GM12878 (cell line): ENCODE measurements at regions not wholly inside any gene's neighbourhood (a gene's known extent, or its start where the extent isn't known, plus 50 kb on each side); places are given as distances from the start of the nearest gene placed in this dataset.

Experiments used
- ATAC-seq: fragments of 200-7000 bp; cut with Tn5 transposase; 3 replicates; pipeline ENCODE4 v1.9.1; 2020; ENCODE audit warnings: mild to moderate bottlenecking, moderate library complexity
- BruUV-seq: library from RNA; stranded (reverse); fragments of 400-500 nt; replicated peaks from 2 replicates; lab custom pipeline; 2021; lab: Mats Ljungman, UMichigan
- CTCF ChIA-PET: fragments of 300-600 bp; sonication (Branson Sonifier 250); formaldehyde crosslinking; extraction: SDS; loops from one replicate; lab custom pipeline; 2021; ENCODE audit warnings: inconsistent platforms; lab: Yijun Ruan, JAX
- POLR2A ChIA-PET: fragments of 350-600 bp; formaldehyde crosslinking; extraction: SDS; loops from one replicate; lab custom pipeline; 2021; ENCODE audit warnings: inconsistent platforms; lab: Charles Lee
- RAD21 ChIA-PET: fragments of 300-600 bp; sonication (Branson Sonifier 250); formaldehyde crosslinking; loops from one replicate; lab custom pipeline; 2023; ENCODE audit warnings: antibody characterized with exemption; ENCODE audit not compliant: unreplicated experiment; lab: Charles Lee
- SMC1A ChIA-PET: fragments of 300-600 bp; sonication (Branson Sonifier 250); formaldehyde crosslinking; loops from one replicate; lab custom pipeline; 2023; ENCODE audit not compliant: unreplicated experiment, uncharacterized antibody; lab: Charles Lee
- DNase-seq: peaks from one replicate; pipeline ENCODE4 v3.0.0-alpha.2; 2011; ENCODE audit warnings: low read depth, low spot score
- FAIRE-seq: peaks from 3 replicates; lab custom pipeline; 2011; peaks lifted over from hg19 to GRCh38; lab: Jason Lieb, UNC
- H2AFZ ChIP-seq: 2 replicates; pipeline ENCODE4 v1.6.0; 2011; ENCODE audit warnings: low read depth, low read length, control low read depth; ENCODE audit not compliant: control insufficient read depth
- H3K27ac ChIP-seq: 2 replicates; pipeline ENCODE4 v1.5.1; 2011; ENCODE audit warnings: control low read depth; ENCODE audit not compliant: control insufficient read depth, insufficient read depth
- H3K27me3 ChIP-seq, 2 experiments: replicated peaks in 1 of 2; 2 replicates each; pipeline versions ENCODE4 v1.6.0 to v1.6.1; 2011; ENCODE audit warnings: low read length in 1 of 2; ENCODE audit not compliant: control insufficient read depth in 2 of 2, insufficient read depth in 2 of 2
- H3K36me3 ChIP-seq, 2 experiments: 2 replicates each; pipeline ENCODE4 v1.5.1; 2011; ENCODE audit warnings: low read length in 1 of 2; ENCODE audit not compliant: control insufficient read depth in 2 of 2, insufficient read depth in 2 of 2
- H3K4me1 ChIP-seq: 2 replicates; pipeline ENCODE4 v1.6.1; 2011; ENCODE audit warnings: mild to moderate bottlenecking, low read length, moderate library complexity, mixed read lengths; ENCODE audit not compliant: control insufficient read depth, insufficient read depth
- H3K4me2 ChIP-seq: 2 replicates; pipeline ENCODE4 v1.6.0; 2011; ENCODE audit warnings: control low read depth; ENCODE audit not compliant: control insufficient read depth, insufficient read depth
- H3K4me3 ChIP-seq: fragments of 200-600 bp; sonication (generic); 2 replicates; pipeline ENCODE4 v1.5.1; 2016
- H3K79me2 ChIP-seq: 2 replicates; pipeline ENCODE4 v1.6.0; 2011; ENCODE audit warnings: low read length; ENCODE audit not compliant: control insufficient read depth, insufficient read depth
- H3K9ac ChIP-seq: 2 replicates; pipeline ENCODE4 v1.8.0; 2011; ENCODE audit warnings: low read length, control low read depth, mixed read lengths; ENCODE audit not compliant: control insufficient read depth, insufficient read depth
- H3K9me3 ChIP-seq: replicated peaks from 3 replicates; pipeline ENCODE4 v1.5.1; 2011; ENCODE audit warnings: mild to moderate bottlenecking, low read length; ENCODE audit not compliant: control insufficient read depth, insufficient read depth
- H4K20me1 ChIP-seq: 2 replicates; pipeline ENCODE4 v1.6.0; 2011; ENCODE audit not compliant: control insufficient read depth, insufficient read depth
- CEBPZ ChIP-seq: fragments of 150-350 bp; IDR thresholded peaks from 2 replicates; pipeline ENCODE4 v1.6.1; 2016; ENCODE audit warnings: low read depth, low read length
- CHD2 ChIP-seq: IDR thresholded peaks from 2 replicates; pipeline ENCODE4 v1.6.1; 2011; ENCODE audit warnings: low read depth, low read length, improper control_type of control experiment, borderline replicate concordance
- JUND ChIP-seq: IDR thresholded peaks from 2 replicates; pipeline ENCODE4 v1.6.1; 2012; ENCODE audit warnings: low read depth, mild to moderate bottlenecking, low read length, improper control_type of control experiment, moderate library complexity
- STAT1 ChIP-seq: fragments of 450-650 bp; conservative IDR thresholded peaks from 2 replicates; pipeline ENCODE4 v1.6.1; 2014; ENCODE audit warnings: antibody characterized with exemption, mild to moderate bottlenecking
- WGBS: methylation state at CpG from one replicate; pipeline ENCODE4 v1.1.6; 2016; ENCODE audit warnings: low lambda C conversion rate; ENCODE audit not compliant: insufficient replicate concordance, insufficient coverage; ENCODE audit errors: missing lambda C conversion rate; 5-methylcytosine and 5-hydroxymethylcytosine counted together
- in situ Hi-C: fragments of 300-500 bp; cut with MboI; formaldehyde crosslinking; loops from 9 replicates; pipeline ENCODE4 v1.14.3; 2018; ENCODE audit warnings: mixed read lengths
- intact Hi-C: fragments of 100-400 bp; cut with micrococcal nuclease; formaldehyde crosslinking; loops from one replicate; pipeline ENCODE4 v1.14.2; 2022; ENCODE audit not compliant: unreplicated experiment

- no peak for TF ChIP-seq CEBPZ
Observed at GRCh38 chr5:56746553-56747339, 68.6 kb upstream of the MAP3K1 start (continued).

- Histone ChIP-seq H3K4me3 (no peak overlapping the region), H3K4me1 (no peaks in the 10 kb centered on the region), H2AFZ (no peak overlapping the region), H3K79me2 (no peaks in the 10 kb centered on the region), H3K4me2 (no peak overlapping the region), H4K20me1 (no peaks in the 10 kb centered on the region), H3K27ac (no peak overlapping the region), H3K9me3 (no peaks in the 10 kb centered on the region), H3K9ac (no peak overlapping the region), H3K27me3 (no peaks in the 10 kb centered on the region), H3K36me3 (no peaks in the 10 kb centered on the region)
- TF ChIP-seq JUND (no peak), STAT1 (no peak), CHD2 (no peak)
- SMC1A ChIA-PET, result interaction anchor here (1.4 kb wide), 1 partner anchor 35 kb away, joined by 4 read pairs; no protein-coding TSS in a partner anchor
- CTCF ChIA-PET, result no interaction called here
- no TSS peak for BruUV-seq
- in situ Hi-C loops, result no loop called here
- no peak for FAIRE-seq
- RAD21 ChIA-PET, result interaction anchor here (1.2 kb wide), 1 partner anchor 92 kb away, joined by 3 read pairs; no protein-coding TSS in a partner anchor
- DNase-seq, result no peak
- no peak for ATAC-seq
- intact Hi-C loops, result no loop called here
- WGBS, result 24% methylated on average over 6 of the region's 6 CpGs
- POLR2A ChIA-PET, result no interaction called here
Observed at GRCh38 chr5:56745864-56746263, 69.5 kb upstream of the MAP3K1 start.
